Mucosa of stomach (tissue), 1 donor: ENCODE measurements at regions not wholly inside any gene's neighbourhood (a gene's known extent, or its start where the extent isn't known, plus 50 kb on each side); places are given as distances from the start of the nearest gene placed in this dataset.

ENCODE experiments used
- H3K27me3 ChIP-seq: one replicate; pipeline ENCODE4 v1.7.0; 2013; ENCODE audit warnings: mild to moderate bottlenecking, low read length; ENCODE audit not compliant: control insufficient read depth, insufficient read depth
- H3K36me3 ChIP-seq: one replicate; pipeline ENCODE4 v1.7.0; 2013; ENCODE audit warnings: low read length; ENCODE audit not compliant: control insufficient read depth, insufficient read depth
- H3K4me1 ChIP-seq: one replicate; pipeline ENCODE4 v1.7.0; 2013; ENCODE audit warnings: mild to moderate bottlenecking, low read length; ENCODE audit not compliant: control insufficient read depth, insufficient read depth
- H3K4me3 ChIP-seq: one replicate; pipeline ENCODE4 v1.7.0; 2013; ENCODE audit warnings: low read length
- H3K9ac ChIP-seq: one replicate; pipeline ENCODE4 v1.7.0; 2013; ENCODE audit warnings: mild to moderate bottlenecking, low read length, moderate library complexity
- H3K9me3 ChIP-seq: one replicate; pipeline ENCODE4 v1.7.0; 2013; ENCODE audit warnings: mild to moderate bottlenecking, low read length, moderate library complexity; ENCODE audit not compliant: control insufficient read depth
- donor health status: Pancreatic carcinoma.

DNA sequence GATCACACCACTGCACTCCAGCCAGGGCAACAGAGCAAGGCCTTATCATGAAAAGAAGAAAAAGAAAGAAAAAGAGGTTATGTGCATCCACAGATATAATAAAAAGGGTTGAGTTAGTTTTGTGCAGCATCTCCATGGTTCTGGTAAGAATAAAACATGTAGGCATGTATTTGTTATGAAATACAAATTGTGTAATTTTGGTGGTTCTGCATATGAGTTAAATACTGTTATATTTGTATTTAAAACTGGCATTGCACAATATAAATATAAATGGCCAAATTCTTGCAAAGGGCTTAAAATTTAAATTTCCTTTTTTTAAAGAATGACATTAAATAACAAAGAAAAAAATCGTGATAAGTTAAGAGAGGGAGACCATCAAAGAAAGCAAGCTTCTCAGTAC lies 159.1 kb upstream of the PREP start:
- no peaks in the 10 kb centered on the region for H3K36me3 ChIP-seq
- no peak overlapping the region for H3K4me3 ChIP-seq
- peaks cover 9% of the 10 kb centered on the region for H3K27me3 ChIP-seq
- H3K9ac ChIP-seq, result no peak overlapping the region
- no peaks in the 10 kb centered on the region for H3K9me3 ChIP-seq
- no peaks in the 10 kb centered on the region for H3K4me1 ChIP-seq

DNA sequence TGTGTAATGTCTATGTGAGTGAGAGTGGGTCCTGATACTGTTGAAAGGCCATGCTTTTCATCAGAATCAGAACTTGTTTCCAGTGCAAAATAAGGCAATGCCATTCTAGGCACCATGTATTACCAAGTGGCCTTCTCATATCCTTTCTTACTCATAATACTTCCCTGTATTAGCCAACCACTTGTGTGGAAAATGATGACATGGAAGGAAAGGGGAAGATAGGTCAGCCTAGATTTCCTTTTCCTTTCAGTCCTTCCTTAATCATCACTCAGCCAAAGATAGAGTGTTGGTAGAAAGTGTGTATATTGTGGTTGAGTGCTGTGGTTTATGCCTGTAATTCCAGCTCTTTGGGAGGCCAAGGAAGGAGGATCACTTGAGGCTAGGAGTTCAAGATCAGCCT lies 158.6 kb upstream of the PREP start:
- H3K9ac ChIP-seq, result no peak overlapping the region
- H3K4me1 ChIP-seq, result no peaks in the 10 kb centered on the region
- H3K4me3 ChIP-seq, result no peak overlapping the region
- peaks cover 7% of the 10 kb centered on the region for H3K27me3 ChIP-seq
- no peaks in the 10 kb centered on the region for H3K9me3 ChIP-seq
- H3K36me3 ChIP-seq, result no peaks in the 10 kb centered on the region

DNA sequence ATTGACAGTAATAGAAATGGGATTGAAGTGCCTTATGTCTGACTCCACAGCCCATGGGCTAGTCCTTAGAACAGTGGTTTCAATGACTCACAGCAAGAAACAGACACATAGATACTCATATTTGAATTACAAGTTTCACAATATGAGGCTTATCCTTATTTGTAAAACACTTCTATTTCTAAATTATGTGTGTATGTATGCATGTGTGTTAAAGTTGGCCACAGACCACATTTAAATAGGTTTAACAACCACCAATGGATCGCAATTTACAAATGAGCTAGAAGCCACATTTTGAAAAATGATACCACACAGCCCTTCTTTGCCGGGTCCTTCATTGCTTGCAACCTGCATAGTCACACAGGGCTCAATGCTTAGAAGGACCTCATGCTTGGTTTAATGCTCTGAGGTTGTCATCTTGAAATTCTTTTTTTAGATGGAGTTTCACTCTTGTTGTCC lies 157.8 kb upstream of the PREP start:
- H3K9ac ChIP-seq, result no peak overlapping the region
- no peaks in the 10 kb centered on the region for H3K36me3 ChIP-seq
- no peak overlapping the region for H3K4me3 ChIP-seq
- peaks cover 3% of the 10 kb centered on the region for H3K27me3 ChIP-seq
- no peaks in the 10 kb centered on the region for H3K9me3 ChIP-seq
- no peaks in the 10 kb centered on the region for H3K4me1 ChIP-seq

DNA sequence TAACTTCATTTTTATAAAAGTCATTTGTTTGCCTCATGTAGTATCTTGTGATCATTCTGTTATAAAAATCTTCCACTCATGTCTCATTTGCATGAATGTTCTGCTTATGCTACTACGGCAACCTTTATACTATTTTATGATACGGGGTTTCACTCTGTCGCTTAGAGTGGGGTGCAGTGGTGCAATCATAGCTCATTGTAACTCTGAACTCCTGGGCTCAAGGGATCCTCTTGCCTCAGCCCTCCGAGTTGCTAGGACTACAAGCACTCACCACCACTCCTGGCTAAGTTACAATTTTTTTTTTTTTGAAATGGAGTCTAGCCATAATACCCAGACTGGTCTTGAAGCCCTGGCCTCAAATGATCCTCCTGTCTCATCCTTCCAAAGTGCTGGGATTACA lies 154.4 kb upstream of the PREP start:
- no peaks in the 10 kb centered on the region for H3K36me3 ChIP-seq
- H3K4me1 ChIP-seq, result peaks cover 14% of the 10 kb centered on the region

DNA sequence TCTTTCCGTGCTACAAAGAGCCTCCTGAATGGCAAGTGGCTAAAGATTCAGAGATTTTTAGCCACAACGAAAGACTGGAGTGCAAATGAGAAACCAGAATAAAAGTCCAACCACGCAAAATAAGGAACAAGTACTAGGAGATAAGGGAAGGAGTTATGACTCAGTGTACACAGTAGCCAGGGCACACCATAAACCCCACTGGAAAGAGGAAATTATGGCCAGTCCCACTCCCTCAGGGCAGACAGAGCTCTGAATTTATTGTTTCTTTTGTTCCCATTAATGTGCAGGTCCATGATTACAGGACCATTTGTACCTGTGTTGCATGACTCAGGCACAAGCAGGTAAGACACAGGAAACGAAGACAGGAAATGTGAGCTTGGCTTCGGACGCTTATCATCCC lies 150.3 kb upstream of the PREP start:
- H3K4me3 ChIP-seq, result no peak overlapping the region
- no peaks in the 10 kb centered on the region for H3K9me3 ChIP-seq
- no peaks in the 10 kb centered on the region for H3K27me3 ChIP-seq

More for the DNA sequence above, 154.4 kb upstream of the PREP start:
- Histone ChIP-seq H3K4me3 (no peak overlapping the region), H3K9me3 (no peaks in the 10 kb centered on the region), H3K9ac (no peak overlapping the region), H3K27me3 (no peaks in the 10 kb centered on the region)

DNA sequence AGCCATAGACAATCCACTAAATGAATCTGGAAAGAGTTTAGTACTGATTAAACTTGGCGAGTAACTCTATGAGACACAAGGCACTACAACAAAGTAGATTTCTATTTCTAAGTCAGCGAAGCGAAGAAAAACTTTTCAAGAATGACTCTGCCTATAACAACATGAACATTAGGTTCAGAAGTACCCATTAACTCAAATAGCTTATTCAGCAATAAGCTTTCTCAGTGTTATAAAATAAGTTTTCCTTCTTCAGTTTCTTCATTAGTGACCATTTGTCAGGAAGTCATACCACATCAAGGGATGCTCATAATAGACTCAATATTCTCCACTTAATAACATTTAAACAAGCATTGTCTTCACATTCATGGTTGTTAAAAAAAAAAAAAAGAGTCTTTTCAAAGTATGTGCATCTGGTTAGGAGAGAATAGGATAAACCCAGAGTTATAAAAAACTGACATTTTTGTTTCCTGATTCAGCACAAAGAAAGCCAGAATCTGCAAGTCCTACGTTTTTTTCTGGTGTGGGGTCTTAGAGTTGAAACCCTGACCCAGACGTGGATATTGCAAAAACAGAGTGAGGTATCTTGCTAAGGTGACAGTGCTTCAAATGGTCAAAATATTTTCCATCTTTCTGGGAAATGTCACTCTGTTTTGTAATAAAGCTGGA lies 148.2 kb upstream of the PREP start:
- Histone ChIP-seq H3K4me3 (no peak overlapping the region), H3K27me3 (no peaks in the 10 kb centered on the region), H3K4me1 (peaks cover 14% of the 10 kb centered on the region), H3K36me3 (no peaks in the 10 kb centered on the region), H3K9ac (no peak overlapping the region), H3K9me3 (no peaks in the 10 kb centered on the region)

More for the DNA sequence above, 150.3 kb upstream of the PREP start:
- Histone ChIP-seq H3K9ac (no peak overlapping the region), H3K36me3 (no peaks in the 10 kb centered on the region), H3K4me1 (peaks cover 14% of the 10 kb centered on the region)

DNA sequence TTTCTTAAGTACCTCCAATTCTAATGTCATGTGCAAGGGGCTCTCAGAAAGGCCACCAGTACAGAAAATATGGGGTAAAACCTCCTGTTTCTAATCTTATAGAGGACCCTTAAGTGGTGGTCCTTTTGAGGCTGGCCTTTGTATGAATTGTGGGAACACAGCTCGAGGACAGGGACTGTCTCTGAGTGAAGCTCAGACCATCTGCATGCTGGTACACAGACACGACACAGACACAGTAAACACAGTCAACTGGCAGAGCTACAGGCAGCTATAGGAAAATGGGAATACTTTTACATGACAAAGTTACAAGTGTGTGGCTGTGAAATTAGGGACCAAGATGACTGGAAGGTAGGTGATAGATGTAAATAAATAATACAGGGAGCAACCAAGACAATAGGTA lies 143.9 kb upstream of the PREP start:
- Histone ChIP-seq H3K9me3 (no peaks in the 10 kb centered on the region), H3K4me1 (no peaks in the 10 kb centered on the region)

DNA sequence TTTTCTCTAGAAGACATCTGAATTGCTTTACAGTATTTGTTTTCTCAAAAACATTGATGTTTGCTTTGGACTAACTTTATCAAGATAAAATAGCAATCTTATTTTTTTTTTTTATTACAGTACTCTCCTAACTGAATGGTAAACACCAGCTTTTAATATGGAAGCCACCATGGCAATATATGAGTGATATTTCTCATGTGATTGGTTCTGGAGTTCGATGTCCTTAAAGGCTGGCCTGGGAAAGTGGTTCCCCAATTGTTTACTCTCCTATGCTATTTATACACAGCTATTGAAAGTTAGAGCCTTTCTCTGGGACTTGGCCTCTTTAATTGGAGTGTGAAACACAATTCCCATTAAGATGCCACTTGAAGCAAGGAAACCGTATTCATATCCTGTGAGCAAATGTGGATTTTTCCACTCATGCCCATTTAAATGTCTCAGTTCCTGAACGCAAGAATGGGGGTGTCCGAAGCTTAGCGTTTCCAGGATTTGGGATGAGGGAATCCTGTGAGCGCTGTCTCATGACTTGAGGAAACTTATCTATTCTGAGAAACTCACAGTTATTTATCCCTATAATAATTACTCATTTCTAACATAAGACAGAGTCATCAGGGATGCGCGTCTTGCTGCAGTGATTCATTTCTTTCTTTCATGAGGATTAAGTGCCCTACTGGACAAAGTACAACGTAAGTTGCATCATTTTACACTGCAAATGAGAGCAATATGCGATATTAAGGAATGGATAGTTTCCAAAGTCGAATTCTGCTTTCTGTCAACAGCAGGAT lies 143.3 kb upstream of the PREP start:
- Histone ChIP-seq H3K9me3 (no peaks in the 10 kb centered on the region), H3K9ac (no peak overlapping the region), H3K27me3 (no peaks in the 10 kb centered on the region), H3K36me3 (no peaks in the 10 kb centered on the region), H3K4me1 (no peaks in the 10 kb centered on the region), H3K4me3 (no peak overlapping the region)

More for the DNA sequence above, 143.9 kb upstream of the PREP start:
- Histone ChIP-seq H3K36me3 (no peaks in the 10 kb centered on the region), H3K4me3 (no peak overlapping the region), H3K27me3 (no peaks in the 10 kb centered on the region), H3K9ac (no peak overlapping the region)

- Histone ChIP-seq H3K9me3 (no peaks in the 10 kb centered on the region), H3K4me1 (no peaks in the 10 kb centered on the region), H3K9ac (no peak overlapping the region), H3K4me3 (no peak overlapping the region), H3K36me3 (no peaks in the 10 kb centered on the region), H3K27me3 (no peaks in the 10 kb centered on the region)
These were observed 142.5 kb upstream of the PREP start for GRCh38 chr6:105545228-105545920.

- Histone ChIP-seq H3K4me3 (no peak overlapping the region), H3K4me1 (no peaks in the 10 kb centered on the region), H3K9me3 (no peaks in the 10 kb centered on the region), H3K9ac (no peak overlapping the region), H3K27me3 (no peaks in the 10 kb centered on the region), H3K36me3 (no peaks in the 10 kb centered on the region)
These were observed 137.0 kb upstream of the PREP start for GRCh38 chr6:105539911-105540310.

DNA sequence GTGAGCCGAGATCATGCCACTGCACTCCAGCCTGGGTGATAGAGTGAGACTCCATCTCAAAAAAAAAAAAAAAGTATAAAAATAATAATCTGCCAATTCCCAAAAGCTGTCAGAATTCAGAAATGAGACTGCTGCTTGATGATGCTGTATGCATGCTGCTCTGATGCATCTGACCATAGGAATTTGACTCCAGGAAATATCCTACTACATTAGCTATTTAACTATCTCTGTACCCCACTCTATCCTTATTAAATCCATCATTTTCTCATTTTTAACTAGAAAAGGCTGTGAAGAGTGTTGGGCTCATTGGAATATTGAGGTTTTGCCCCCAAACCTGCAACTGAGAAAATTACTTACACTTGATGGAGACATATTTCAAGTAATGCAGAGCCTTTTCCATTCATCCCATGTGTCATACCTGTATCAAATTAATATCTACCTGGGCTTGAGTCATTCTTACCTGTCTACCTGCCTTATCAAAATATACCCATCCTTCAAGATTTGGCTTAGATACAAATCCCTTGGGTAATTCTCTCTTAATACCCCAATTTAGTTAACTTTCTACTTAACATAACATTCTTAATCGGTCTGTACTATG lies 135.2 kb upstream of the PREP start:
- no peaks in the 10 kb centered on the region for H3K4me1 ChIP-seq
- H3K27me3 ChIP-seq, result no peaks in the 10 kb centered on the region
- H3K9ac ChIP-seq, result no peak overlapping the region
- H3K4me3 ChIP-seq, result no peak overlapping the region
- no peaks in the 10 kb centered on the region for H3K36me3 ChIP-seq
- H3K9me3 ChIP-seq, result no peaks in the 10 kb centered on the region

GRCh38 chr6:105536961-105537360 lies 134.1 kb upstream of the PREP start:
- no peaks in the 10 kb centered on the region for H3K36me3 ChIP-seq
- no peaks in the 10 kb centered on the region for H3K4me1 ChIP-seq
- no peak overlapping the region for H3K9ac ChIP-seq
- no peaks in the 10 kb centered on the region for H3K9me3 ChIP-seq
- H3K27me3 ChIP-seq, result no peaks in the 10 kb centered on the region
- H3K4me3 ChIP-seq, result no peak overlapping the region
